GM12873 (cell line): ENCODE measurements at regions not wholly inside any gene's neighbourhood (a gene's known extent, or its start where the extent isn't known, plus 50 kb on each side); places are given as distances from the start of the nearest gene placed in this dataset.

Source experiments
- CTCF ChIP-seq: IDR thresholded peaks from 2 replicates; pipeline ENCODE4 v1.5.1; 2012; ENCODE audit warnings: low read depth, mild to moderate bottlenecking, moderate library complexity, low read length, control low read depth; ENCODE audit not compliant: insufficient read depth; ENCODE audit errors: missing control alignments

- TF ChIP-seq CTCF: no peak
These were observed 478.2 kb upstream of the CCL2 start for GRCh38 chr17:33776903-33777302.

- TF ChIP-seq CTCF: no peak
These were observed 477.4 kb upstream of the CCL2 start for GRCh38 chr17:33777674-33778073.

- no peak for TF ChIP-seq CTCF
These were observed 476.4 kb upstream of the CCL2 start for GRCh38 chr17:33778505-33779233.

GRCh38 chr17:33779234-33779591, 475.9 kb upstream of the CCL2 start:
- peak; percentile 81 for TF ChIP-seq CTCF

GRCh38 chr17:33785281-33785680, 469.8 kb upstream of the CCL2 start:
- TF ChIP-seq CTCF: no peak

GRCh38 chr17:33786478-33786877, 468.6 kb upstream of the CCL2 start:
- TF ChIP-seq CTCF: no peak

GRCh38 chr17:33789658-33790057, 465.4 kb upstream of the CCL2 start:
- no peak for TF ChIP-seq CTCF
